IMR-90 (cell line): ENCODE measurements at regions not wholly inside any gene's neighbourhood (a gene's known extent, or its start where the extent isn't known, plus 50 kb on each side); places are given as distances from the start of the nearest gene placed in this dataset.

ENCODE experiments used
- ATAC-seq: fragments of 200-7000 bp; cut with Tn5 transposase; 2 replicates; pipeline ENCODE4 v1.9.1; 2020; ENCODE audit warnings: low read depth, mild to moderate bottlenecking, moderate library complexity
- BruUV-seq: library from RNA; stranded (reverse); fragments of 400-500 nt; replicated peaks from 2 replicates; lab custom pipeline; 2021; lab: Mats Ljungman, UMichigan
- CTCF ChIA-PET: fragments of 300-600 bp; formaldehyde crosslinking; extraction: SDS; loops from one replicate; lab custom pipeline; 2021; ENCODE audit warnings: antibody characterized with exemption; lab: Yijun Ruan, JAX
- POLR2A ChIA-PET: fragments of 300-600 bp; sonication (Branson Sonifier 250); formaldehyde crosslinking; loops from one replicate; lab custom pipeline; 2022; ENCODE audit warnings: antibody characterized with exemption; ENCODE audit not compliant: unreplicated experiment; lab: Charles Lee
- DNase-seq: peaks from one replicate; pipeline ENCODE4 v3.0.0; 2013
- H2AFZ ChIP-seq: replicated peaks from 2 replicates; pipeline ENCODE3; 2013; ENCODE audit warnings: low read length, mild to moderate bottlenecking; ENCODE audit not compliant: poor library complexity
- H2AK5ac ChIP-seq: 2 replicates; pipeline ENCODE4 v1.6.1; 2013; ENCODE audit warnings: low read depth, low read length, inconsistent platforms
- H2AK9ac ChIP-seq: replicated peaks from 2 replicates; pipeline ENCODE3; 2013; ENCODE audit warnings: mild to moderate bottlenecking, low read depth, low read length, moderate library complexity; ENCODE audit not compliant: poor library complexity
- H2BK120ac ChIP-seq: 2 replicates; pipeline ENCODE4 v1.6.1; 2013; ENCODE audit warnings: low read depth, low read length, inconsistent platforms
- H2BK15ac ChIP-seq: 3 replicates; pipeline ENCODE4 v1.6.1; 2013; ENCODE audit warnings: low read depth, low read length, inconsistent platforms
- H2BK20ac ChIP-seq: 2 replicates; pipeline ENCODE4 v1.6.1; 2013; ENCODE audit warnings: low read depth, mild to moderate bottlenecking, inconsistent platforms, low read length, moderate library complexity
- H2BK5ac ChIP-seq: 2 replicates; pipeline ENCODE4 v1.6.1; 2013; ENCODE audit warnings: mild to moderate bottlenecking, low read depth, low read length, inconsistent platforms; ENCODE audit not compliant: poor library complexity, severe bottlenecking
- H3K14ac ChIP-seq: replicated peaks from 2 replicates; pipeline ENCODE4 v1.6.1; 2013; ENCODE audit warnings: low read depth, low read length, inconsistent platforms
- H3K18ac ChIP-seq: 2 replicates; pipeline ENCODE4 v1.6.1; 2013; ENCODE audit warnings: low read depth, low read length, control low read depth
- H3K23ac ChIP-seq: 2 replicates; pipeline ENCODE4 v1.6.1; 2013; ENCODE audit warnings: low read depth, low read length, inconsistent platforms
- H3K27ac ChIP-seq: 2 replicates; pipeline ENCODE4 v1.5.1; 2013; ENCODE audit warnings: mild to moderate bottlenecking, control low read depth, low read length; ENCODE audit not compliant: insufficient read depth
- H3K27me3 ChIP-seq: 2 replicates; pipeline ENCODE4 v1.6.1; 2013; ENCODE audit warnings: low read length; ENCODE audit not compliant: control insufficient read depth, insufficient read depth
- H3K36me3 ChIP-seq: 2 replicates; pipeline ENCODE4 v1.6.1; 2013; ENCODE audit warnings: low read length, mixed read lengths; ENCODE audit not compliant: control insufficient read depth, insufficient read depth
- H3K4ac ChIP-seq: 2 replicates; pipeline ENCODE4 v1.6.1; 2013; ENCODE audit warnings: low read depth, low read length, inconsistent platforms
- H3K4me1 ChIP-seq: 2 replicates; pipeline ENCODE4 v1.6.1; 2013; ENCODE audit warnings: low read length, mixed read lengths; ENCODE audit not compliant: control insufficient read depth, insufficient read depth
- H3K4me2 ChIP-seq: 2 replicates; pipeline ENCODE4 v1.6.1; 2013; ENCODE audit warnings: low read depth, mild to moderate bottlenecking, control low read depth, low read length, moderate library complexity
- H3K4me3 ChIP-seq: 2 replicates; pipeline ENCODE4 v1.5.1; 2013; ENCODE audit warnings: low read depth, mild to moderate bottlenecking, control low read depth, low read length, moderate library complexity; ENCODE audit not compliant: insufficient read depth
- H3K56ac ChIP-seq: 2 replicates; pipeline ENCODE4 v1.6.1; 2013; ENCODE audit warnings: low read length, inconsistent platforms; ENCODE audit not compliant: insufficient read depth; ENCODE audit errors: extremely low read depth
- H3K79me1 ChIP-seq, 2 experiments: 2 replicates each; pipeline ENCODE4 v1.6.1; 2013; ENCODE audit warnings: low read length in 2 of 2, inconsistent platforms in 1 of 2, low read depth in 1 of 2
- H3K9ac ChIP-seq: 2 replicates; pipeline ENCODE4 v1.6.1; 2013; ENCODE audit warnings: low read depth, low read length, control low read depth
- H3K9me1 ChIP-seq: 2 replicates; pipeline ENCODE4 v1.6.1; 2013; ENCODE audit warnings: low read length, inconsistent platforms; ENCODE audit not compliant: insufficient read depth
- H3K9me3 ChIP-seq: 2 replicates; pipeline ENCODE4 v1.6.1; 2013; ENCODE audit warnings: low read length; ENCODE audit not compliant: control insufficient read depth, insufficient read depth
- H4K20me1 ChIP-seq: 2 replicates; pipeline ENCODE4 v1.6.1; 2013; ENCODE audit warnings: low read length, inconsistent platforms; ENCODE audit not compliant: insufficient read depth
- H4K5ac ChIP-seq: 2 replicates; pipeline ENCODE4 v1.6.1; 2013; ENCODE audit warnings: mild to moderate bottlenecking, low read depth, low read length, control low read depth
- H4K8ac ChIP-seq, 2 experiments: 2 replicates each; pipeline ENCODE4 v1.6.1; 2013; ENCODE audit warnings: low read depth in 2 of 2, low read length in 2 of 2, control low read depth in 1 of 2, inconsistent platforms in 1 of 2
- H4K91ac ChIP-seq: 2 replicates; pipeline ENCODE4 v1.6.1; 2013; ENCODE audit warnings: low read depth, low read length, inconsistent platforms; ENCODE audit not compliant: insufficient read depth
- BHLHE40 ChIP-seq: fragments of 150-350 bp; IDR thresholded peaks from 2 replicates; pipeline ENCODE4 v1.6.1; 2016; ENCODE audit warnings: mild to moderate bottlenecking, low read depth, low read length
- CHD1 ChIP-seq: IDR thresholded peaks from 2 replicates; pipeline ENCODE4 v1.6.1; 2012; ENCODE audit warnings: low read depth, low read length, improper control_type of control experiment
- MAFK ChIP-seq: IDR thresholded peaks from 2 replicates; pipeline ENCODE4 v1.6.1; 2012; ENCODE audit warnings: low read depth, low read length, improper control_type of control experiment
- MAZ ChIP-seq: IDR thresholded peaks from 2 replicates; pipeline ENCODE4 v1.6.1; 2012; ENCODE audit warnings: low read depth, mild to moderate bottlenecking, low read length, improper control_type of control experiment, moderate library complexity, borderline replicate concordance
- NFE2L2 ChIP-seq: fragments of 150-350 bp; IDR thresholded peaks from 2 replicates; pipeline ENCODE4 v1.6.1; 2016; ENCODE audit warnings: low read depth, mild to moderate bottlenecking, low read length
- POLR2A ChIP-seq: IDR thresholded peaks from 2 replicates; pipeline ENCODE4 v1.6.1; 2012; ENCODE audit warnings: mild to moderate bottlenecking, low read depth, low read length
- RCOR1 ChIP-seq: IDR thresholded peaks from 2 replicates; pipeline ENCODE4 v1.6.1; 2012; ENCODE audit warnings: mild to moderate bottlenecking, low read length, improper control_type of control experiment; ENCODE audit not compliant: insufficient replicate concordance
- RFX5 ChIP-seq: IDR thresholded peaks from 2 replicates; pipeline ENCODE4 v1.8.0; 2012; ENCODE audit warnings: low read depth, mild to moderate bottlenecking, low read length, moderate library complexity
- WGBS, 2 experiments: methylation state at CpG; one replicate each; pipeline versions ENCODE4 v1.1.5 to v1.1.7; 2013; ENCODE audit warnings: missing lambda C conversion rate in 2 of 2; ENCODE audit not compliant: insufficient read length in 1 of 2; ENCODE audit errors: extremely low coverage in 2 of 2; 5-methylcytosine and 5-hydroxymethylcytosine counted together
- dilution Hi-C: fragments of 300-500 bp; cut with HindIII; formaldehyde crosslinking; loops from one replicate; pipeline ENCODE4 v1.14.3; 2018; ENCODE audit warnings: low sequenced_read_pairs; ENCODE audit not compliant: unreplicated experiment
- in situ Hi-C: fragments of 300-500 bp; cut with MboI; formaldehyde crosslinking; loops from 3 replicates; pipeline ENCODE4 v1.14.3; 2019; ENCODE audit warnings: low sequenced_read_pairs, inconsistent platforms, mixed read lengths
- intact Hi-C: fragments of 100-400 bp; cut with micrococcal nuclease; formaldehyde crosslinking; loops from 2 replicates; pipeline ENCODE4 v1.10.0; 2022
- TF ChIP-seq, protein P1 (sequence below): fragments of 150-350 bp; IDR thresholded peaks from 2 replicates; pipeline ENCODE4 v1.6.1; 2016; ENCODE audit warnings: low read depth, mild to moderate bottlenecking, low read length, moderate library complexity, borderline replicate concordance

DNA sequence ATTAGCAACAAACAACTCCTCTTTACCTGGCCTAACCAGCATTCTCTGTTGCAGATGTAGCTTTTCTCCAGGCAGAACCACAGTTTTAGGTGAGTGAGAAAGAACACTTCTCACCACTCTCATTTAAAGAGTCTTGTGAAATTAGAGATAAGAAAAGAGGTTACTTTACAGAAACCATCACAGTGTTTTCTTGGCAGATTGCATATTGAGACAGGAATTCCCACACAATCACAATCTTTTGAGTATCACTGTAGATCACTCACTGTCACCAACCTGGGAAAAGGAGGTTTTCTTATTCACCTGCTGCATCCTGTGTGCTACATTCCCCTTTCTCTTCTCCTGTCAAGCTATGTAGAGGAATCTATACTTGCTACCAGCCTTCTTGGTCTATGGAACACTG is 574.6 kb downstream of the SLC4A3 start (continued):
- TF ChIP-seq MAZ (no peak), BHLHE40 (no peak), CHD1 (no peak), POLR2A (no peak)

DNA sequence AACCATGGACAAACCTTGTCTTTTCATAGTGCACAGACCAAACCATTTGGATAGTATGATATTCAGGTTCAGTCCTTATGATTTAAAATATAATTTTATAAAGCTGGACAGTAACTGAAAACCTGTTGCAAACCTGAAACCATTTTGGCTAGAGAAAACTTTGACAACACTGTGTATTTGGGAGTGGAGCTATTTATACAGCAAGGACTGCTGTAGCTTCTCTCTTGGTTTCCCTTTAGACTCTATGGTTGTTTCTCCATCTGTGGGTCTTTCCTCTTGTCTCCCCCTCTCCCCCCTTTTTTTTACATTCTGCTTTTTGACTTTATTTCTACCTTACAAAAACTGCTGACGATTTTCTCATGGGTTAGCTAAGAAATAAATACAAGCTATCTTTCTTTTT is 581.7 kb downstream of the SLC4A3 start:
- no peak overlapping the region for H4K5ac ChIP-seq
- no peak overlapping the region for H3K27ac ChIP-seq
- WGBS, 2 experiments: no CpG with 5 or more reads among the region's 1 CpG
- no peaks in the 10 kb centered on the region for H3K4me1 ChIP-seq
- TF ChIP-seq RCOR1 (no peak), RFX5 (no peak), POLR2A (no peak), BHLHE40 (no peak), CHD1 (no peak), MAFK (no peak), NFE2L2 (no peak)
- TF ChIP-seq, protein P1, sequence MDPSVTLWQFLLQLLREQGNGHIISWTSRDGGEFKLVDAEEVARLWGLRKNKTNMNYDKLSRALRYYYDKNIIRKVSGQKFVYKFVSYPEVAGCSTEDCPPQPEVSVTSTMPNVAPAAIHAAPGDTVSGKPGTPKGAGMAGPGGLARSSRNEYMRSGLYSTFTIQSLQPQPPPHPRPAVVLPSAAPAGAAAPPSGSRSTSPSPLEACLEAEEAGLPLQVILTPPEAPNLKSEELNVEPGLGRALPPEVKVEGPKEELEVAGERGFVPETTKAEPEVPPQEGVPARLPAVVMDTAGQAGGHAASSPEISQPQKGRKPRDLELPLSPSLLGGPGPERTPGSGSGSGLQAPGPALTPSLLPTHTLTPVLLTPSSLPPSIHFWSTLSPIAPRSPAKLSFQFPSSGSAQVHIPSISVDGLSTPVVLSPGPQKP: no peak
- H3K4ac ChIP-seq: no peak overlapping the region
- H3K4me2 ChIP-seq: no peak overlapping the region
- no peak overlapping the region for H3K14ac ChIP-seq
- no peak overlapping the region for H2AFZ ChIP-seq
- no peaks in the 10 kb centered on the region for H3K79me1 ChIP-seq
- H3K9ac ChIP-seq: no peak overlapping the region
- no peaks in the 10 kb centered on the region for H3K36me3 ChIP-seq
- POLR2A ChIA-PET: no interaction called here
- no peak for DNase-seq
- no peak overlapping the region for H3K4me3 ChIP-seq
- H4K91ac ChIP-seq: no peak overlapping the region
- in situ Hi-C loops: no loop called here
- H2AK9ac ChIP-seq: no peak overlapping the region
- no peak overlapping the region for H2BK5ac ChIP-seq
- H2BK20ac ChIP-seq: no peak overlapping the region
- H4K8ac ChIP-seq: no peak overlapping the region
- BruUV-seq: no TSS peak
- no peak overlapping the region; the same call in 1 of the 2 replicates for H3K18ac ChIP-seq
- H3K23ac ChIP-seq: no peak overlapping the region
- no peak overlapping the region for H2BK120ac ChIP-seq
- no peak overlapping the region for H2BK15ac ChIP-seq
- no peak overlapping the region for H3K56ac ChIP-seq
- intact Hi-C loops: no loop called here
- H3K9me1 ChIP-seq: no peaks in the 10 kb centered on the region
- H3K9me3 ChIP-seq: no peaks in the 10 kb centered on the region
- H2AK5ac ChIP-seq: no peak overlapping the region
- dilution Hi-C loops: no loop called here
- no peaks in the 10 kb centered on the region for H4K20me1 ChIP-seq
- H3K27me3 ChIP-seq: no peaks in the 10 kb centered on the region
- CTCF ChIA-PET: interaction anchor here (0.8 to 1.1 kb wide), 2 partner anchors 55 to 1382 kb away, joined by 3 to 7 read pairs; no protein-coding TSS in a partner anchor
- no peak for ATAC-seq
